SU-DHL-6 (cell line): ENCODE measurements at regions not wholly inside any gene's neighbourhood (a gene's known extent, or its start where the extent isn't known, plus 50 kb on each side); places are given as distances from the start of the nearest gene placed in this dataset.

Source experiments
- H2AFZ ChIP-seq: fragments of 200-600 bp; sonication (generic); 2 replicates; pipeline ENCODE4 v1.6.1; 2014; ENCODE audit warnings: low read depth, mild to moderate bottlenecking, moderate library complexity, mixed read lengths, antibody characterized with exemption, low read length; ENCODE audit not compliant: severe bottlenecking
- H3F3A ChIP-seq: fragments of 200-600 bp; shearing (Covaris generic); 2 replicates; pipeline ENCODE4 v1.6.0; 2016; ENCODE audit warnings: antibody characterized with exemption, mild to moderate bottlenecking; ENCODE audit not compliant: insufficient read depth
- H3K27ac ChIP-seq: fragments of 200-600 bp; sonication (generic); 2 replicates; pipeline ENCODE4 v1.5.1; 2016; ENCODE audit warnings: low read depth, mild to moderate bottlenecking, low read length, moderate library complexity, mixed read lengths
- H3K27me3 ChIP-seq: fragments of 200-600 bp; sonication (generic), shearing (Covaris generic); 2 replicates; pipeline ENCODE4 v1.6.0; 2014; ENCODE audit warnings: mild to moderate bottlenecking, low read length
- H3K36me3 ChIP-seq: fragments of 200-600 bp; sonication (generic); 2 replicates; pipeline ENCODE4 v1.6.1; 2014; ENCODE audit warnings: mild to moderate bottlenecking, low read length, mixed read lengths
- H3K4me2 ChIP-seq: fragments of 300-600, 200-600 bp; shearing (Covaris generic), sonication (generic); 2 replicates; pipeline ENCODE4 v1.6.0; 2014; ENCODE audit warnings: low read length, low read depth, mild to moderate bottlenecking; ENCODE audit not compliant: poor library complexity, severe bottlenecking
- H3K4me3 ChIP-seq: fragments of 200-600 bp; sonication (generic); 2 replicates; pipeline ENCODE4 v1.5.1; 2014; ENCODE audit warnings: antibody characterized with exemption, low read length, mild to moderate bottlenecking, mixed read lengths; ENCODE audit not compliant: insufficient read depth, poor library complexity, severe bottlenecking
- H3K79me2 ChIP-seq: fragments of 200-600 bp; sonication (generic); 2 replicates; pipeline ENCODE4 v1.6.1; 2014; ENCODE audit warnings: mild to moderate bottlenecking, low read length, moderate library complexity; ENCODE audit not compliant: insufficient read depth
- H3K9ac ChIP-seq: fragments of 200-600 bp; sonication (generic); 2 replicates; pipeline ENCODE4 v1.7.0; 2014; ENCODE audit warnings: mild to moderate bottlenecking, low read length
- H3K9me2 ChIP-seq: fragments of 200-600 bp; sonication (generic); replicated peaks from 2 replicates; pipeline ENCODE4 v1.6.1; 2014; ENCODE audit warnings: low read length; ENCODE audit not compliant: insufficient read depth
- H3K9me3 ChIP-seq: fragments of 200-600 bp; sonication (generic); 2 replicates; pipeline ENCODE4 v1.6.1; 2014; ENCODE audit warnings: low read length, mixed read lengths; ENCODE audit not compliant: insufficient read depth
- H4K20me1 ChIP-seq: fragments of 200-600 bp; sonication (generic); 2 replicates; pipeline ENCODE4 v1.6.1; 2014; ENCODE audit warnings: low read depth, mild to moderate bottlenecking, antibody characterized with exemption, low read length, moderate library complexity, mixed read lengths
- EZH2phosphoT487 ChIP-seq: fragments of 200-600 bp; sonication (generic), shearing (Covaris generic); conservative IDR thresholded peaks from 2 replicates; pipeline ENCODE4 v1.6.1; 2018; ENCODE audit warnings: mild to moderate bottlenecking, antibody characterized with exemption, low read length, moderate library complexity, mixed read lengths
- TF ChIP-seq, protein P1 (sequence below): fragments of 200-600 bp; sonication (generic); IDR thresholded peaks from one replicate; pipeline ENCODE4 v1.5.1; 2017; ENCODE audit warnings: antibody characterized with exemption, mild to moderate bottlenecking, low read length, moderate library complexity; ENCODE audit not compliant: insufficient read depth, poor library complexity, severe bottlenecking

DNA sequence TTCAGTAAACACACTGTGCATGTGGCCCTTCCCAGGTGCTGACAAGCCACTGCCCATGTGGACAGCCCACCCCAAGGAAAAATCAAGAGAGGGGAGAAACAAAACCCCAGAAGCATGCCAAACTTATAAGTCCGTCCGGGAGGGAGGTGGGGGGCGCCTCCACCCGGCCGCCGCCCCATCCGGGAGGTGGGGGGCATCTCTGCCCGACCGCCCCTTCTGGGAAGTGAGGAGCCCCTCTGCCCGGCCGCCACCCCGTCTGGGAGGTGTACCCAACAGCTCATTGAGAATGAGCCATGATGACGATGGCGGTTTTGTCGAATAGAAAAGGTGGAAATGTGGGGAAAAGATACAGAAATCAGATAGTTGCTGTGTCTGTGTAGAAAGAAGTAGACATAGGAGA is 53.8 kb upstream of the C2CD4B start:
- Histone ChIP-seq H3K79me2 (no peaks in the 10 kb centered on the region), H2AFZ (no peak overlapping the region), H3K27ac (no peak overlapping the region), H4K20me1 (no peaks in the 10 kb centered on the region), H3F3A (no peaks in the 10 kb centered on the region), H3K9me3 (peaks cover 15% of the 10 kb centered on the region; the same call in 1 of the 2 replicates), H3K4me3 (no peak overlapping the region), H3K27me3 (no peaks in the 10 kb centered on the region), H3K9ac (no peak overlapping the region), H3K9me2 (no peaks in the 10 kb centered on the region), H3K36me3 (no peaks in the 10 kb centered on the region), H3K4me2 (no peak overlapping the region)
- no peak for TF ChIP-seq EZH2phosphoT487
- TF ChIP-seq, protein P1, sequence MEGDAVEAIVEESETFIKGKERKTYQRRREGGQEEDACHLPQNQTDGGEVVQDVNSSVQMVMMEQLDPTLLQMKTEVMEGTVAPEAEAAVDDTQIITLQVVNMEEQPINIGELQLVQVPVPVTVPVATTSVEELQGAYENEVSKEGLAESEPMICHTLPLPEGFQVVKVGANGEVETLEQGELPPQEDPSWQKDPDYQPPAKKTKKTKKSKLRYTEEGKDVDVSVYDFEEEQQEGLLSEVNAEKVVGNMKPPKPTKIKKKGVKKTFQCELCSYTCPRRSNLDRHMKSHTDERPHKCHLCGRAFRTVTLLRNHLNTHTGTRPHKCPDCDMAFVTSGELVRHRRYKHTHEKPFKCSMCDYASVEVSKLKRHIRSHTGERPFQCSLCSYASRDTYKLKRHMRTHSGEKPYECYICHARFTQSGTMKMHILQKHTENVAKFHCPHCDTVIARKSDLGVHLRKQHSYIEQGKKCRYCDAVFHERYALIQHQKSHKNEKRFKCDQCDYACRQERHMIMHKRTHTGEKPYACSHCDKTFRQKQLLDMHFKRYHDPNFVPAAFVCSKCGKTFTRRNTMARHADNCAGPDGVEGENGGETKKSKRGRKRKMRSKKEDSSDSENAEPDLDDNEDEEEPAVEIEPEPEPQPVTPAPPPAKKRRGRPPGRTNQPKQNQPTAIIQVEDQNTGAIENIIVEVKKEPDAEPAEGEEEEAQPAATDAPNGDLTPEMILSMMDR = no peak

DNA sequence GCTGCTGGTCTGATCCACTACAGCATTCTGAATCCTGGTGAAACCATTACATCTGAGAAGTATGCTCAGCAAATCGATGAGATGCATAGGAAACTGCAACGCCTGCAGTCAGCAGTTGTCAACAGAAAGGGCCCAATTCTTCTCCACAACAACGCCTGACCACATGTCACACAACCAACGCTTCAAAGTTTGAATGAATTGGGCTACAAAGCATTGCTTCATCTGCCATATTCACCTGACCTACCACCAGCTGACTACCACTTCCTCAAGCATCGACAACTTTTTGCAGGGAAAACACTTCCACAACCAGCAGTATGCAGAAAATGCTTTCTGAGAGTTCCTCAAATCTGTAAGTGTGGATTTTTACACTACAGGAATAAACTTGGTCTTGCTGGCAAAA is 54.7 kb upstream of the C2CD4B start:
- H4K20me1 ChIP-seq = no peaks in the 10 kb centered on the region
- H3K36me3 ChIP-seq = no peaks in the 10 kb centered on the region
- TF ChIP-seq EZH2phosphoT487 = no peak
- TF ChIP-seq, protein P1 = no peak
- H3K27ac ChIP-seq = no peak overlapping the region
- no peaks in the 10 kb centered on the region for H3F3A ChIP-seq
- no peak overlapping the region for H3K4me2 ChIP-seq
- H3K9ac ChIP-seq = no peak overlapping the region
- no peak overlapping the region for H3K4me3 ChIP-seq
- no peak overlapping the region for H2AFZ ChIP-seq
- H3K9me3 ChIP-seq = peaks cover 15% of the 10 kb centered on the region; the same call in 1 of the 2 replicates
- H3K27me3 ChIP-seq = no peaks in the 10 kb centered on the region
- H3K79me2 ChIP-seq = no peaks in the 10 kb centered on the region
- no peaks in the 10 kb centered on the region for H3K9me2 ChIP-seq

DNA sequence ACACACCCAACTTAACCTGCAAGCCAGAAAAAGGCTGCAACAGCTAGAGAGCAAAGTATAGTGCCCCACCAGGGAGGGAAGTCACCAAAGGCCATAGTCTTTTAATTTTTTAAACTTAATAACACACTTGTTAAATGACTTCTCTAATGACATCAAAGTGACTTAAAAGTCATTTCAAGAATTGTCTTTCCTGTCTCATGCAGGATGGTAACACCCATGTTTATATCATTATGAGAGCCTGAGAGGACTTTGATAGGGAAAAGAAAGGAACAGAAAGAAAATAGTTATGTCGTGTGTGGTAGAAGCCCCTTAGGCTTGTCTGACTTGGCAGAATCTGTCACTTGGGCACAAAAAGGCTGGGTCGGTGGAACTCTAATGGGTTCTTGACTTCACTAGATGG is 57.9 kb upstream of the C2CD4B start:
- TF ChIP-seq, protein P1 = no peak
- no peak for TF ChIP-seq EZH2phosphoT487
- Histone ChIP-seq H3K27ac (no peak overlapping the region), H3K36me3 (no peaks in the 10 kb centered on the region), H3K9me3 (0 out of 2 replicates have a peak, but pooled peaks cover 8% of the 10 kb centered on the region), H3K4me2 (no peak overlapping the region), H4K20me1 (no peaks in the 10 kb centered on the region), H3K27me3 (no peaks in the 10 kb centered on the region), H3K9ac (no peak overlapping the region), H3F3A (no peaks in the 10 kb centered on the region), H3K79me2 (no peaks in the 10 kb centered on the region), H2AFZ (no peak overlapping the region), H3K9me2 (no peaks in the 10 kb centered on the region), H3K4me3 (no peak overlapping the region)
